T-cell (primary cell): ENCODE measurements at regions not wholly inside any gene's neighbourhood (a gene's known extent, or its start where the extent isn't known, plus 50 kb on each side); places are given as distances from the start of the nearest gene placed in this dataset.

ENCODE experiments used
- ATAC-seq, 4 experiments: fragments of 200-7000 bp in 3 of 4; fragments of 150-1000 bp in 1 of 4; cut with Tn5 transposase; replicated peaks in 1 of 4; 1 replicate in 3 of 4; 2 replicates in 1 of 4; pipeline ENCODE4 v1.10.0; 2021; ENCODE audit warnings: moderate library complexity in 3 of 4, mild to moderate bottlenecking in 2 of 4, moderate number of reproducible peaks in 1 of 4
- CTCF ChIA-PET, 2 donors: fragments of 300-600 bp; sonication (Branson Sonifier 250); formaldehyde crosslinking; loops; one replicate each; lab custom pipeline; 2022; ENCODE audit warnings: antibody characterized with exemption in 2 of 2; lab: Charles Lee
- POLR2A ChIA-PET, 2 donors: fragments of 300-600 bp; sonication (Branson Sonifier 250); formaldehyde crosslinking; loops; one replicate each; lab custom pipeline; 2022; ENCODE audit warnings: antibody characterized with exemption in 2 of 2; lab: Charles Lee
- DNase-seq, 35 experiments: peaks; one replicate each; pipeline versions ENCODE4 v3.0.0 to v3.0.0-alpha.2; 2013 to 2023
- H3K27ac ChIP-seq: one replicate; pipeline ENCODE4 v1.5.1; 2013; ENCODE audit warnings: low read length
- H3K27me3 ChIP-seq, 2 experiments: replicated peaks in 1 of 2; 1 replicate in 1 of 2; 2 replicates in 1 of 2; pipeline versions ENCODE4 v1.6.1 to v1.7.0; 2013; ENCODE audit warnings: low read length in 1 of 2, mixed read lengths in 1 of 2; ENCODE audit not compliant: control insufficient read depth in 2 of 2, insufficient read depth in 2 of 2; ENCODE audit errors: extremely low read depth in 1 of 2
- H3K36me3 ChIP-seq, 2 donors: 1 replicate in 1 of 2; 2 replicates in 1 of 2; pipeline versions ENCODE4 v1.6.1 to v1.7.0; 2013; ENCODE audit warnings: low read length in 1 of 2; ENCODE audit not compliant: control insufficient read depth in 2 of 2, insufficient read depth in 1 of 2; ENCODE audit errors: extremely low read depth in 1 of 2
- H3K4me1 ChIP-seq, 2 experiments: 1 replicate in 1 of 2; 2 replicates in 1 of 2; pipeline versions ENCODE4 v1.6.1 to v1.7.0; 2013; ENCODE audit warnings: low read length in 2 of 2, mixed read lengths in 1 of 2; ENCODE audit not compliant: insufficient read depth in 2 of 2, control insufficient read depth in 1 of 2; ENCODE audit errors: extremely low read depth in 1 of 2
- H3K4me3 ChIP-seq, 2 donors: 1 replicate in 1 of 2; 2 replicates in 1 of 2; pipeline versions ENCODE4 v1.5.1 to v1.7.0; 2013; ENCODE audit warnings: mild to moderate bottlenecking in 2 of 2, low read length in 1 of 2, moderate library complexity in 1 of 2; ENCODE audit not compliant: control insufficient read depth in 1 of 2; ENCODE audit errors: extremely low read depth in 1 of 2
- H3K9me3 ChIP-seq: 2 replicates; pipeline ENCODE4 v1.7.0; 2013
- H3K27ac Mint-ChIP-seq, 2 donors: one replicate each; pipeline ENCODE4 v1.8.0; 2020 to 2021; ENCODE audit warnings: mild to moderate bottlenecking in 2 of 2, mixed read lengths in 2 of 2
- H3K27me3 Mint-ChIP-seq, 2 donors: one replicate each; pipeline ENCODE4 v1.8.0; 2021 to 2022; ENCODE audit warnings: mixed read lengths in 2 of 2
- H3K36me3 Mint-ChIP-seq: one replicate; pipeline ENCODE4 v1.8.0; 2021; ENCODE audit warnings: mixed read lengths
- H3K4me1 Mint-ChIP-seq, 3 donors: one replicate each; pipeline ENCODE4 v1.8.0; 2020 to 2022; ENCODE audit warnings: mixed read lengths in 3 of 3, mild to moderate bottlenecking in 1 of 3
- H3K4me3 Mint-ChIP-seq, 3 donors: one replicate each; pipeline ENCODE4 v1.8.0; 2020 to 2022; ENCODE audit warnings: mild to moderate bottlenecking in 3 of 3, mixed read lengths in 3 of 3, moderate library complexity in 3 of 3
- H3K9me3 Mint-ChIP-seq, 3 donors: one replicate each; pipeline ENCODE4 v1.8.0; 2020 to 2022; ENCODE audit warnings: mixed read lengths in 3 of 3
- WGBS: methylation state at CpG from one replicate; pipeline ENCODE4 v1.1.5; 2013; ENCODE audit warnings: missing lambda C conversion rate; ENCODE audit not compliant: insufficient coverage; 5-methylcytosine and 5-hydroxymethylcytosine counted together

- CTCF ChIA-PET, result no interaction called here
These were observed 243.5 kb downstream of the TSHZ3 start for GRCh38 chr19:31105761-31106160.

GRCh38 chr19:31104451-31104850, 244.8 kb downstream of the TSHZ3 start:
- H3K36me3 Mint-ChIP-seq, result no peaks in the 10 kb centered on the region
- no peak overlapping the region for H3K27ac Mint-ChIP-seq
- peaks cover 0 to 9% of the 10 kb centered on the region in 2 experiments for H3K27me3 ChIP-seq
- H3K4me3 ChIP-seq, result no peak overlapping the region
- DNase-seq, result no peak
- H3K4me1 ChIP-seq, result peaks cover 0 to under 1% of the 10 kb centered on the region in 2 experiments
- WGBS, result 100% methylated on average over 2 of the region's 10 CpGs
- ChIA-PET CTCF (no interaction called here), POLR2A (no interaction called here)
- peaks cover 4 to 16% of the 10 kb centered on the region in 2 donors for H3K27me3 Mint-ChIP-seq
- peaks cover 4 to 5% (median 5%) of the 10 kb centered on the region in 3 donors for H3K4me1 Mint-ChIP-seq
- no peaks in the 10 kb centered on the region for H3K9me3 Mint-ChIP-seq
- H3K27ac ChIP-seq, result no peak overlapping the region
- H3K4me3 Mint-ChIP-seq, result no peak overlapping the region
- H3K36me3 ChIP-seq, result no peaks in the 10 kb centered on the region
- ATAC-seq, result no peak
- no peaks in the 10 kb centered on the region for H3K9me3 ChIP-seq

More at GRCh38 chr19:31105761-31106160, 243.5 kb downstream of the TSHZ3 start:
- 66% methylated on average over 3 of the region's 4 CpGs for WGBS
- H3K4me1 ChIP-seq, result peaks cover 0 to 11% of the 10 kb centered on the region in 2 experiments
- no peak overlapping the region for H3K4me3 ChIP-seq
- peaks cover 0 to 11% of the 10 kb centered on the region in 2 experiments for H3K27me3 ChIP-seq
- H3K27ac ChIP-seq, result no peak overlapping the region
- POLR2A ChIA-PET, result no interaction called here
- no peaks in the 10 kb centered on the region for H3K36me3 ChIP-seq
- DNase-seq (no peak), ATAC-seq (no peak)
- Mint-ChIP-seq H3K9me3 (no peaks in the 10 kb centered on the region), H3K4me3 (no peak overlapping the region), H3K27ac (no peak overlapping the region), H3K4me1 (peaks cover 10 to 13% (median 12%) of the 10 kb centered on the region in 3 donors), H3K36me3 (no peaks in the 10 kb centered on the region), H3K27me3 (peaks cover 9 to 20% of the 10 kb centered on the region in 2 donors)
- H3K9me3 ChIP-seq, result no peaks in the 10 kb centered on the region

- CTCF ChIA-PET, result no interaction called here
- H3K27ac ChIP-seq, result no peak overlapping the region
- H3K4me3 Mint-ChIP-seq, result no peak overlapping the region
- no peaks in the 10 kb centered on the region for H3K4me1 Mint-ChIP-seq
- no peaks in the 10 kb centered on the region for H3K36me3 Mint-ChIP-seq
- ATAC-seq (no peak), DNase-seq (no peak)
- POLR2A ChIA-PET, result interaction anchor here in 1 of 2 donors (0.6 kb wide), 1 partner anchor 66 kb away, joined by 3 read pairs; no protein-coding TSS in a partner anchor
- no peak overlapping the region for H3K27ac Mint-ChIP-seq
- peaks cover 4% of the 10 kb centered on the region in 2 donors for H3K27me3 Mint-ChIP-seq
- no peaks in the 10 kb centered on the region for H3K9me3 Mint-ChIP-seq
- no CpG with 5 or more reads among the region's 3 CpGs for WGBS
- H3K4me3 ChIP-seq, result no peak overlapping the region
- no peaks in the 10 kb centered on the region for H3K4me1 ChIP-seq
- H3K36me3 ChIP-seq, result no peaks in the 10 kb centered on the region
- H3K27me3 ChIP-seq, result peaks cover 0 to 9% of the 10 kb centered on the region in 2 experiments
- no peaks in the 10 kb centered on the region for H3K9me3 ChIP-seq
These were observed 246.0 kb downstream of the TSHZ3 start for GRCh38 chr19:31103228-31103627.

GRCh38 chr19:31102674-31103073, 246.6 kb downstream of the TSHZ3 start:
- H3K9me3 ChIP-seq, result no peaks in the 10 kb centered on the region
- no peak overlapping the region for H3K27ac ChIP-seq
- no peak overlapping the region for H3K27ac Mint-ChIP-seq
- H3K27me3 ChIP-seq, result peaks cover 0 to 9% of the 10 kb centered on the region in 2 experiments
- H3K36me3 ChIP-seq, result no peaks in the 10 kb centered on the region
- WGBS, result no CpG with 5 or more reads among the region's 2 CpGs
- no peaks in the 10 kb centered on the region for H3K4me1 ChIP-seq
- DNase-seq (no peak), ATAC-seq (no peak)
- POLR2A ChIA-PET, result interaction anchor here in 1 of 2 donors (0.6 kb wide), 1 partner anchor 65 kb away, joined by 3 read pairs; no protein-coding TSS in a partner anchor
- no peaks in the 10 kb centered on the region for H3K36me3 Mint-ChIP-seq
- CTCF ChIA-PET, result no interaction called here
- no peaks in the 10 kb centered on the region for H3K9me3 Mint-ChIP-seq
- H3K4me1 Mint-ChIP-seq, result no peaks in the 10 kb centered on the region
- no peak overlapping the region for H3K4me3 ChIP-seq
- H3K4me3 Mint-ChIP-seq, result no peak overlapping the region
- peaks cover 0 to 4% of the 10 kb centered on the region in 2 donors for H3K27me3 Mint-ChIP-seq

- H3K36me3 Mint-ChIP-seq, result no peaks in the 10 kb centered on the region
- Histone ChIP-seq H3K36me3 (no peaks in the 10 kb centered on the region), H3K4me3 (no peak overlapping the region), H3K9me3 (no peaks in the 10 kb centered on the region), H3K4me1 (no peaks in the 10 kb centered on the region), H3K27ac (no peak overlapping the region), H3K27me3 (peaks cover 0 to 5% of the 10 kb centered on the region in 2 experiments)
- no peaks in the 10 kb centered on the region for H3K9me3 Mint-ChIP-seq
- ChIA-PET CTCF (no interaction called here), POLR2A (no interaction called here)
- DNase-seq (no peak), ATAC-seq (no peak)
- H3K4me3 Mint-ChIP-seq, result no peak overlapping the region
- no peaks in the 10 kb centered on the region for H3K4me1 Mint-ChIP-seq
- peaks cover 0 to under 1% of the 10 kb centered on the region in 2 donors for H3K27me3 Mint-ChIP-seq
- WGBS, result 80% methylated on average over 1 of the region's 7 CpGs
- no peak overlapping the region for H3K27ac Mint-ChIP-seq
These were observed 248.3 kb downstream of the TSHZ3 start for GRCh38 chr19:31100981-31101380.

- no peaks in the 10 kb centered on the region for H3K27me3 Mint-ChIP-seq
- H3K4me3 Mint-ChIP-seq, result no peak overlapping the region
- POLR2A ChIA-PET, result no interaction called here
- Histone ChIP-seq H3K9me3 (no peaks in the 10 kb centered on the region), H3K27me3 (no peaks in the 10 kb centered on the region), H3K4me3 (no peak overlapping the region), H3K36me3 (no peaks in the 10 kb centered on the region), H3K4me1 (no peaks in the 10 kb centered on the region), H3K27ac (no peak overlapping the region)
- CTCF ChIA-PET, result no interaction called here
- H3K36me3 Mint-ChIP-seq, result no peaks in the 10 kb centered on the region
- no peaks in the 10 kb centered on the region for H3K9me3 Mint-ChIP-seq
- DNase-seq, result no peak
- no peaks in the 10 kb centered on the region for H3K4me1 Mint-ChIP-seq
- WGBS, result 40% methylated on average over 1 of the region's 3 CpGs
- no peak for ATAC-seq
- no peak overlapping the region for H3K27ac Mint-ChIP-seq
These were observed 249.0 kb downstream of the TSHZ3 start for GRCh38 chr19:31100206-31100590.
